ENCODE measurements at regions not wholly inside any gene's neighbourhood (a gene's known extent, or its start where the extent isn't known, plus 50 kb on each side); places are given as distances from the start of the nearest gene placed in this dataset.

GRCh38 chr1:221302810-221303209, 423.6 kb downstream of the HLX start:
- no peak for DNase-seq (ENCODE audit: low read depth)
- TF ChIP-seq CTCF (IDR thresholded peaks at IDR 0.05; ENCODE audit: low read length, missing control alignments), result no peak
- no peak overlapping the region for H3K4me3 ChIP-seq (replicated peaks; ENCODE audit: low read depth, low read length)

GRCh38 chr1:221303623-221304022, 424.4 kb downstream of the HLX start:
- DNase-seq (ENCODE audit: low read depth), result no peak
- H3K4me3 ChIP-seq (replicated peaks; ENCODE audit: low read depth, low read length), result no peak overlapping the region
- no peak for TF ChIP-seq CTCF (IDR thresholded peaks at IDR 0.05; ENCODE audit: low read length, missing control alignments)

GRCh38 chr1:221306239-221306638, 427.0 kb downstream of the HLX start:
- no peak for TF ChIP-seq CTCF (IDR thresholded peaks at IDR 0.05; ENCODE audit: low read length, missing control alignments)
- no peak overlapping the region for H3K4me3 ChIP-seq (replicated peaks; ENCODE audit: low read depth, low read length)
- no peak for DNase-seq (ENCODE audit: low read depth)

- no peak overlapping the region for H3K4me3 ChIP-seq (replicated peaks; ENCODE audit: low read depth, low read length)
- no peak for TF ChIP-seq CTCF (IDR thresholded peaks at IDR 0.05; ENCODE audit: low read length, missing control alignments)
- no peak for DNase-seq (ENCODE audit: low read depth)
Measured at GRCh38 chr1:221308534-221309511, 429.6 kb downstream of the HLX start.

- DNase-seq (ENCODE audit: low read depth), result no peak
- TF ChIP-seq CTCF (IDR thresholded peaks at IDR 0.05; ENCODE audit: low read length, missing control alignments), result no peak
- no peak overlapping the region for H3K4me3 ChIP-seq (replicated peaks; ENCODE audit: low read depth, low read length)
Measured at GRCh38 chr1:221309723-221310122, 430.5 kb downstream of the HLX start.

- DNase-seq (ENCODE audit: low read depth), result no peak
- no peak overlapping the region for H3K4me3 ChIP-seq (replicated peaks; ENCODE audit: low read depth, low read length)
- no peak for TF ChIP-seq CTCF (IDR thresholded peaks at IDR 0.05; ENCODE audit: low read length, missing control alignments)
Measured at GRCh38 chr1:221310180-221310579, 430.9 kb downstream of the HLX start.

GRCh38 chr1:221315330-221315729, 426.6 kb downstream of the DUSP10 start:
- TF ChIP-seq CTCF (IDR thresholded peaks at IDR 0.05; ENCODE audit: low read length, missing control alignments), result no peak
- H3K4me3 ChIP-seq (replicated peaks; ENCODE audit: low read depth, low read length), result no peak overlapping the region
- peak; percentile 40 for DNase-seq (ENCODE audit: low read depth)

All from fibroblast of pulmonary artery (primary cell).